Head of caudate nucleus (tissue), 42 donors: ENCODE measurements at regions not wholly inside any gene's neighbourhood (a gene's known extent, or its start where the extent isn't known, plus 50 kb on each side); places are given as distances from the start of the nearest gene placed in this dataset.
"Not testable (repeated sequence)": the region's sequence is repeated elsewhere in the genome, so short reads cannot be mapped to it uniquely, and the experiment has no call there.

Source experiments
- DNase-seq, 42 donors: peaks; one replicate each; pipeline versions ENCODE4 v3.0.0 to v3.0.0-alpha.2; 2020 to 2021; ENCODE audit warnings: mixed read lengths in 7 of 42
- intact Hi-C: fragments of 100-400 bp; cut with DNase I; formaldehyde crosslinking; loops from one replicate; pipeline ENCODE4 v1.15.0; 2022

- DNase-seq = no peak
- intact Hi-C loops = no loop called here
Measured at GRCh38 chr11:97048481-97048880, 658.7 kb downstream of the JRKL start.

DNA sequence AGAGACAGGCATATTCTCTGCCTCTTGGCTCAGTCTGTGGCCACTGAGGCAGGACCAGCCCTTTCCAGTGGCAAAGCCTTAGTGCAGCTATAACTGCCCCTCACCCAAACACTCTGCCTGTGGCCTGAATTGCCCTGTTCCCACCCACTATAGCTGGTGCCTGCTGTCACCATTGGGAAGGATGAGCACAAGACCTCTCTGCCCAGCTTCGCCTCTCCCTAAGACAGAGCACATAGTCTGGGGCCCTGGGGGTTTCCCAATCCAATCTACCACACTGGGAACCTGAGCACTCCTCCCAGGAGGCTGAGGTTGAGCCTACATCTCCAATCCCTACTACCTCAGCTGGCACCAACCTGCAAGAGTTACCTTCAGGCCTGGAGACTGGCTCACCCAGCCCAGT lies 670.4 kb downstream of the JRKL start:
- intact Hi-C loops = no loop called here
- no peak for DNase-seq

DNA sequence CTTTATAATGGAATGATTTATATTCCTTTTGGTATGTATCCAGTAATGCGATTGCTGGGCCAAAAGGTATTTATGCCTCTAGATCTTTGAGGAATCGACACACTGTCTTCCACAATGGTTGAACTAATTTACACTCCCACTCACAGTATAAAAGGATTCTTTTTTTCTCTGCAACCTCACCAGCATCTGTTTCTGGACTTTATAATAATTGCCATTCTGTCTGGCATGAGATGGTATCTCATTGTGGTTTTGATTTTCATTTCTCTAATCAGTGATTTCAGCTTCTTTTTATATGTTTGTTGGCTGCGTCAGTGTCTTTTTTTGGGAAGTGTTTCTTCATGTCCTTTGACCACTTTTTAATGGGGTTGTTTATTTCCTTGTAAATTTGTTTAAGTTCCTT lies 679.3 kb downstream of the JRKL start:
- intact Hi-C loops = no loop called here
- no peak for DNase-seq

DNA sequence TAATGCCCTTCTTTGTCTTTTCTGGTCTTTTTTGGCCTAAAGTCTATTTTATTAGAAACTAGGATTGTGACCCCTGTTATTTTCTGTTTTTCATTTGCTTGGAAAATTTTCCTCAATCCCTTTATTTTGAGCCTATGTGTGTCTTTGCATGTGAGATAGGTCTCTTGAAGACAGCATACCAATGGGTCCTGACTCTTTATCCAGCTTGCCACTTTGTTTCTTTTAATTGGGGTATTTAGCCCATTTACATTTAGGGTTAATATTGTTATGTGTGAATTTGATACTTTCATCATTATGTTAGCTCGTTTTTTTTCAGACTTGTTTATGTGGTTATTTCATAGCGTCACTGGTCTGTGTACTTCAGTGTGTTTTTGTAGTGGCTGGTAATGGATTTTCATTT lies 682.6 kb downstream of the JRKL start:
- DNase-seq = no peak
- intact Hi-C loops = no loop called here

- intact Hi-C loops, DNase-seq: not testable (repeated sequence)
Measured at GRCh38 chr11:97076666-97077065, 686.9 kb downstream of the JRKL start.

DNA sequence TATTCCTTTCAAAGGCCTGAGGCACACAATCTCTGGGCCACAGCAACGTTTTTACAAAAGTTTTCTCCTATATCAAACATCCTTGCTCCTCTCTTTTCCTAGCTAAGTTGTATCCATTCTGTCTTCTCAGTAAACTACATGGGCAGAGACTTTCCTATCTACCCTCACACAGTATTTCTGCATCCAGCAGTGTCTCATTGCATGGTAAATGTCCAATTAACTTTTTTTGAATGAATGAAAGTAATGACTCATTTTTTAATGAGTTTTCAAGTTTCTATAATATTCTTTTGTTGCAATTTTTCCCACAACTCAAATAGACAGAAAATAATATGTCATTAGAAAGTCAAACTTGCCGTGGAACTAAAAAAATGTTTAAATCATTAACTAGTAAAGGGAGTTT lies 688.6 kb downstream of the JRKL start:
- intact Hi-C loops = no loop called here
- no peak for DNase-seq

DNA sequence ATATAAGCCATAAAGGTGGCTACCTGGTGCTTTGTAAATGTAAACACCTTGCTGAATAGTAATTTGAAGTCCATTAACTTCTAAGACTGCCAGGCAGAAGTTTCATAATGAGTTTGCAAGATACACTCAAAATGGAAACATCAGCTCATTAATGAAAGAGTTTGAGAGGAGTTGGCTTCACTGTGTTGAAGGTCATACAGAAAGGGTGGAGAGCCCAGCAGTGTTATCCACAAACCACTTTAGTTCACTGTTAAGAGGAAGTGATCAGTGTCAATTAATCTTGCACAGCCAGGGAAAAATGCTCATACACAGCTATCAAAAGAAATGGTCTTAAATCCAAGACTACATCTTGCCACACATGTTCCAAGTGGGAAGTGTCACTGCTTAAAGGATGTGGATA lies 689.4 kb downstream of the JRKL start:
- intact Hi-C loops = no loop called here
- DNase-seq = no peak

- DNase-seq = no peak
- intact Hi-C loops = no loop called here
Measured at GRCh38 chr11:97087419-97087818, 697.6 kb downstream of the JRKL start.

- no peak for DNase-seq
- intact Hi-C loops = no loop called here
Measured at GRCh38 chr11:97092823-97093222, 703.0 kb downstream of the JRKL start.

DNA sequence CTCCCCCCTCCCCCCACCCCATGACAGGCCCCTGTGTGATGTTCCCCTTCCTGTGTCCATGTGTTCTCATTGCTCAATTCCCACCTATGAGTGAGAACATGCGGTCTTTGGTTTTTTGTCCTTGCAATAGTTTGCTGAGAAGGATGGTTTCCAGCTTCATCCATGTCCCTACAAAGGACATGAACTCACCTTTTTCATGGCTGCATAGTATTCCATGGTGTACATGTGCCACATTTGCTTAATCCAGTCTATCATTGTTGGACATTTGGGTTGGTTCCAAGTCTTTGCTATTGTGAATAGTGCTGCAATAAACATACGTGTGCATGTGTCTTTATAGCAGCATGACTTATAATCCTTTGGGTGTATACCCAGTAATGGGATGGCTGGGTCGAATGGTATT lies 712.4 kb downstream of the JRKL start:
- intact Hi-C loops, DNase-seq: not testable (repeated sequence)

DNA sequence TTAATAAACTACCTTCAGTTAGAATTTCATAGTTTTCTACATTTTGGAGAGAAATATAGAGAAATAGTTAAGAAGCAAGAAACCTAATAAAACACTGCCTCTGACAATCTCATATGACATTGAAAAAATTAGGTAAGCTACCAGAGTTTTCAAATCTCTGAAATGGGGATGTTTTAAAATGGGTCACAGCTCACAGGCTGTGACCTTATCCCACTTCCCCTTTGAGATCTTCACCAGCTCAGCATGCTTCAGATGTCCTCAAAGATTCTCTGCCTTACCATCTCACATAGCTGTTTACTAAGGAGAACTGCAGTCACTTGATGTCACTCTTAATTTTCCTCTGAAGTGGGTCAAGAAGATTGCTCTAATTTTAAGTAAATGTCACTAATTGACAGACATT lies 717.8 kb downstream of the JRKL start:
- intact Hi-C loops = no loop called here
- DNase-seq = no peak

GRCh38 chr11:97109078-97109477 lies 719.3 kb downstream of the JRKL start:
- DNase-seq = no peak
- intact Hi-C loops = no loop called here

GRCh38 chr11:97110376-97110775 lies 720.6 kb downstream of the JRKL start:
- intact Hi-C loops = no loop called here

DNA sequence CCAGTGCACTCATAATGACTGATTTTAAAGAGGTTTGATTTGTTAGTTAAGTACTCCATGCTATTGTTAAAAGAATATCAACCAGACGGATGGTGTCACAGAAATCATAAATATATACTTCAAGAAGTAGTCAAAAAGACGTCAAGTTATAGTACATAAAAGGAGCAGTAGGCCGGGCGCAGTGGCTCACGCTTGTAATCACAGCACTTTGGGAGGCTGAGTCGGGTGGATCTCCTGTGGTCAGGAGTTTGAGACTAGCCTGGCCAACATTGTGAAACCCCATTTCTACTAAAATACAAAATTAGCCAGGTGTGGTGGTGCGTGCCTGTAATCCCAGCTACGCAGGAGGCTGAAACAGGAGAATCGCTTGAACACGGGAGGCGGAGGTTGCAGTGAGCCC lies 721.7 kb downstream of the JRKL start:
- intact Hi-C loops = no loop called here
- no peak for DNase-seq

More at GRCh38 chr11:97110376-97110775, 720.6 kb downstream of the JRKL start:
- no peak for DNase-seq

DNA sequence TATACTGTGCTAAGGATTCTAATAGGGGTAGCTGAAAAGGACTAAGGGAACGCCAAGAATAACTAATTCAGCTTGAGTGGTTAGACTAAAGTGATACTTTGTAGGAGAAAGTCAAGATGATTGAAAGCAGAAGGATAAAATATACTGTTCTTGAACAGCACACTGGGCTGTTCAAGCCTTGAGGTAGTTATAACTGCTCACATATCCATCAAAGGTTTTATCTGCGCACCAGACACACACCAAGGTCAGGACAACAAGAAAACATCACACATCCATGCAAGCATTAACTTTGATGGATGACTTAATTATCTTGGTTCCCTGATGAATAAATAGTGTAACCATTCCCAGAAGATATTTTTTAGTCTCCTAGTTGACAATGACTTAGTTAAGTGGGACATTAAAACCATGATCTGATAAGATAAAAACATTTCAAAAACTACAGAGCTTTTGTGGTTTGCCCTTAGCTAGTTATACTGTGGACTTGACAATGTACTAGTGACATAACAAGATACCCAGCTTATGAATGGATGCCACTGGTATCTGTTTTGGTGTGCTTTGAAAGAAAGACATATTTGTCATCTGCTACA lies 728.9 kb downstream of the JRKL start:
- intact Hi-C loops = no loop called here
- no peak for DNase-seq

GRCh38 chr11:97123237-97123636 lies 733.4 kb downstream of the JRKL start:
- no peak for DNase-seq
- intact Hi-C loops = no loop called here

DNA sequence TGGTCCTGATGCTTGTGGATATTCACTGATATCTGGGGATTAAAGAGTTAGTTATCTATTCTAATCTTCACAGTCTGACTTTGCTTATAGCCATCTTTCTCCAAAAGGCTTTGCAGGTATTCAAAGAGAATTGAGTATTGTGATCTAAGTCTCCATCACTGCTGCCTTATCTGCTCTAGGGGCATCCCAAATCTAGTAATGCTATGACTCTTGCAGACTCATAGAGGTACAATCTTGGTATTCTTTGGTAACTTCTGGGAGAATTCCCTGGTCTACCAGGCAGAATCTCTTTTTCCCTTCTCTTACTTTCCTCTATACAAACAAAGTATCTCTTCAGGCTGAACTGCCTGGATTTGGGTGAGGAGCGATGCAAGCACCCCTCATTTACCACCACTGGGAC lies 746.3 kb downstream of the JRKL start:
- intact Hi-C loops = no loop called here
- DNase-seq = no peak

GRCh38 chr11:97140885-97141494 lies 751.2 kb downstream of the JRKL start:
- no peak for DNase-seq
- intact Hi-C loops = no loop called here

DNA sequence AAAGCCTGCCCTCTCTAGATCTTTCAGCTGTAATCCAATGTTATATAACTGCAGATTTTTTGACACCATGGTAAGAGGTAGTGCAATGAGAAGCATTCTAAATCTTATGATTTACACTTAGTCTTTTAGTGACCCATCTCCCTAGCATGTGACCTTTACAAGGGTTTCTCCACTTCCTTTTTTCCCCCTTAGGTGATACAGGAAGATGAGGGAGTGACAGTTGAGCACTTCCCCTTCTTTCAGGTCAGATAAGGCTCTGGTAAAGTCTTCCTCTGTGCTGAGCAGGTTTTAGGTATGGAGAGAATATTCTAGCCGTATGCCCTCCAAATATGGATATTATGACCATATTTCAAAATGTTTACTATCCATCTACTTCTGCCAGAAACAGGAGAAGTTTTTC lies 753.6 kb downstream of the JRKL start:
- intact Hi-C loops = no loop called here
- DNase-seq = no peak

DNA sequence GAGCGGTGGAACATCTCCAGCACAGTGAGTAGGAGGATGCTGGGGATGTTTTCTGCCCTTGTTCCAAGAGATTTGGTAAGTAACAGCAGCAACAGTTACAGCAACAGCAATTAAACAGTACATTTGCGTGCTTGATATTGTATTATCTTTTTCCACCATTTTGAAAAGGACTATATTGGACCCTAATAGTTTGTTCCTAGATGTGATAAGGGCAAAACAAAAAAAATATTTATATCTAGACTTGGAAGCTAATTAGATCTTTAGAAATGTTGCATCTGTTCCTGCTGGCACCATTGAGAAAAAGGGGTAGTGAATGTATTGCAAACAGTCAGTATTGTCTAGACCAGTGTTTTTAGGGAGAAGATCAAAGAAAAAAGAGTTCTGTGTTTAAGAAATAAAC lies 759.9 kb downstream of the JRKL start:
- intact Hi-C loops = no loop called here
- no peak for DNase-seq

DNA sequence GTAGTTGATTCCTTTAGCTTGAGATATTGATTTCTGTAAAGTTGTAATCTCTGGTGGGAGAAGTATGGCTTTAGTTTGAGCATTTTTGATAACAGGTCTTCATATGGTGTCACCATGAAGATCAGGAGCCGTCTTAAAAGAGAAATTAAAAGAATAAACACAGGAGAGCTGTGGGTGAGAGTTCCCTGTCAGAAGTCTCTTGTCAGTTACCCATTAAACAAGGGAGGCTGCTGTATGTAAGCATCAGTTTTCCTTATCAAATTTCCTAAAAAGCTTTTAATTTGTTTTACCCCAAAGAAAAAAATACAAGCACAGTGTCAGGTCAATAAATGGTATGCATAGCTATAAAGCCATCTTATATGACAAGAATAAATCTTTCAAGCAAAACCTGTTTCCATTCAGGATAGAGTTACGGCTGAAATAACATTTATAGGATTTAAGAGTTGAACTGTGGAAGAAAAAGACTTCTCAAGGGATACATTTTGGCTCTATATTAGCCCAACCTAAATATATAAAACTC lies 767.5 kb downstream of the JRKL start:
- no peak for DNase-seq
- intact Hi-C loops = no loop called here
